ENCODE measurements at regions not wholly inside any gene's neighbourhood (a gene's known extent, or its start where the extent isn't known, plus 50 kb on each side); places are given as distances from the start of the nearest gene placed in this dataset.

DNA sequence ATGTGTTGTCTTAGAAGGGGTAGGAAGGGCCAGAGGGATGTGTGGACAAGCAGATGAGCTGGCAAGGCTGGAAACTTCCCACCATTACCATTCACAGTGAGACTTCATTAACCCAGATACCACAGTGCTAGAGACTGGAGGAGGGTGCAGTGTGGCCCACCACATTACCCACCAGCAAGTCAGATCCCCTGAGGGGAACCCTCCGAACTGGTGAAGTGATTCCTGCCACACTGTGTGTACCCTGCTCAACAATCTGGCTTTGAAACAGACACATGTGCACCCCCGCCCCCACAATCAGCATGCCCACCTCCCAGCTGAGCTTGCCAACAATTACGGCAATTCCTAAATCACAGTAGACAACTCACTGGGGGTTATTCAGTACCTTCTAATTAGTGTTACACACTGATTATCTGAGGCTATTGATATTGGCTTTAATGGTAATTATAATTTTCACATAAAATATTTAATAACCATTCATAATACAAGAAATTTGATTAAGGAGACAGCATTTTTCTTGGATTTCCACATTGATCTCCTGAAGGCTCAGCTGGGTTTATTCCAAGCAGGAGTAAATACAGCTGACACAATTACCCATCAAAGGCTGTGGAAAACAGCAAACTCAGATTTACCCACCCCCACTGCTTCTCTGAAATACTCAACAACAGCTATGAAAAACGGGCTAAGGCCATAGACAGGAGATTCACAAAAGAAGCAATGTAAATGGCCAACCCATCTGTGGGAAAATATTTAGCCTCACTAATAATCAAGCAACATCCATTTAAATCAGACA, 169.3 kb upstream of the FSTL4 start:
- TF ChIP-seq CTCF (IDR thresholded peaks at IDR 0.05): no peak
- TF ChIP-seq POLR2AphosphoS5 (IDR thresholded peaks at IDR 0.05): no peak
- no peak for TF ChIP-seq POLR2A (IDR thresholded peaks at IDR 0.05; ENCODE audit: low read depth)
- no peak for TF ChIP-seq EP300 (IDR thresholded peaks at IDR 0.05)
